GM19238 (cell line): ENCODE measurements at regions not wholly inside any gene's neighbourhood (a gene's known extent, or its start where the extent isn't known, plus 50 kb on each side); places are given as distances from the start of the nearest gene placed in this dataset.
"Not testable (repeated sequence)": the region's sequence is repeated elsewhere in the genome, so short reads cannot be mapped to it uniquely, and the experiment has no call there.

ENCODE experiments used
- DNase-seq: peaks from one replicate; pipeline ENCODE4 v3.0.0; 2011; ENCODE audit warnings: low spot score; ENCODE audit not compliant: insufficient read length

- peak; percentile 6 for DNase-seq
These were observed 404.4 kb downstream of the FLRT2 start for GRCh38 chr14:85934123-85934885.

DNA sequence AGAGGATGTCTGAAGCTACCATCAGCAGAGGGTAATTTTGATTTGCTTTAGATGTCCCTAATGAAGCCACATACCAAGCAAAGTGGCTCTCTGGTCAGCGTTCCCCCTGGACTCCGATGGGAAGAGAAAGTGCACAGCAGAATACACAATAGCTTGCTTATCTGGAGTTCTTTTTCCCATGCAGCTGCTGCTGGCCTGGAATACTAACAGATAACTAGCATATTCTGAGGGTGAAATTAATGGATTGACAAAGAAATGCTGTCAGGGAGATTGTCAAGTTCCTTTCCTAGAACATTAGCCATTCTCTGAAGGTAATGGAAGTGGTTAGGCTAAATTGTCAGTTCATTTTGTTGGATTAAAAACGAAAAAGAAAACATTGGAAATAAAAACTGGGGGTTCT lies 391.3 kb downstream of the FLRT2 start:
- DNase-seq = no peak

- DNase-seq = no peak
These were observed 387.8 kb downstream of the FLRT2 start for GRCh38 chr14:85917716-85918115.

DNA sequence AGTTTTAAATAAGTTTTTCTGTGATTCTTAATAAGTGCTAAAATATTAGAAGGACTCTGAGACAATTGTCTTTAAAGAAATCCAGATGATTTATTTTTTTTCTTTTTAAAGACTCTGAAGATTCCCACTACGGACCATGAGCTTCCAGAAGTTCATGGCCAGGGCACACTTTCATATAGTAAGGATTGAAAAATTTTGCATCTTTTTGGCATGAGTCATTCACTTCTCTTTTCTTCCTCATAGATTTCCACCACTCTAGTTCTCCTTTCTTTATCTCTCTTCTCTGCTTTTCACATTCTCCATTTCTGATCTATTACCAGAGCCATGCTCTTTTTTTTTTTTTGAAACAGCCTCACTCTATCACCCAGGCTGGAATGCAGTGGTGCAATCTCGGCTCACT lies 385.8 kb downstream of the FLRT2 start:
- no peak for DNase-seq

DNA sequence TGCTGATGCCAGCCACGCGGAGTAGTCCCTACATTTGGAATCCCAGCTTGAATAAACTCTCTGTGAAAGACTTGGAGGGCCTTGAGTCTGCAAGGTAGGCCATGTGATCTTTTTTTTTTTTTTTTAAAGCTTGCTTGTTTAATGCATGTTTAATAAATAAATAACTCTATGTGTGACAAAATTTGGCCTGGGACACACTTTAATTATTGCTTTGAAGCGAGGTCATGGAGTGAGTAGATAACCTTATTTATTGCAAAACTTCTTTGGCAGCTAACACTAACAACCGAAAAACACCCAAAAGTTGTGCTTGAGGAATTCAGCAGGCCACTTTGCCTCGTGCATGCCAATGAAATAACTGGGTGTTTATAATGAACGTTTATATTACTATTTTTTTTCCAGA lies 382.2 kb downstream of the FLRT2 start:
- DNase-seq = no peak

DNA sequence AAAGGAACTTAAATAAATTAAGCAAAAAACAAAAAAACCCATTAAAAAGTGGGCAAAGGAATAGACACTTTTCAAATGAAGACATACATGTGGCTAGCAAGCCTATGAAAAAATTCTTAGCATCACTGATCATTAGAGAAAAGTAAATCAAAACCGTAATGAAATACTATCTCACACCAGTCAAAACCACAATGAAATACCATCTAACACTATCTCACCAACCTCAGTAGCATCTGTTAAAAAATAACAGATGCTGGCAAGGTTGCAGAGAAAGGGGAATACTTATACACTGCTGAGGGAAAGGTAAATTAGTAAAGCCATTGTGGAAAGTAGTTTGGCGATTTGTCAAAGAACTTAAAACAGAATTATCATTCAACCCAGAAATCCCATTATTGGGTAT lies 381.1 kb downstream of the FLRT2 start:
- DNase-seq = no peak

DNA sequence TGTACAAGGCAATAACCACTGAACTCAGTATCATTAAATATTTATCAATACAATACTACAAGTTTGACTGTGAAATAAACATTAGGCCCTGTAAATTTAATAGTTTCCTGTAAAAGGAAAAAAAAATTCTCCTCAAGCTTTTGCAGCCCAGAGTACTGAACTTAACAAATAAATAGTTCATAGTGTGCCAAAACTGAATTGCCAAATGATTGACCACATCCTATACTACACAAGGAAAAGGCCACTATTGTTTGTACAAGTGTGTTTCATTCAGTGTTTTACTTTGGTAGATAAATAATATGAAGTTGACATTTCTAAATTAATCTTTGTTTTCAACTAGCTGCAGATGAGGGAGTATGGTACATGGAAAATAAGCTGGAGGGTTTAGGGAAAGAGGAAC lies 379.6 kb downstream of the FLRT2 start:
- no peak for DNase-seq

DNA sequence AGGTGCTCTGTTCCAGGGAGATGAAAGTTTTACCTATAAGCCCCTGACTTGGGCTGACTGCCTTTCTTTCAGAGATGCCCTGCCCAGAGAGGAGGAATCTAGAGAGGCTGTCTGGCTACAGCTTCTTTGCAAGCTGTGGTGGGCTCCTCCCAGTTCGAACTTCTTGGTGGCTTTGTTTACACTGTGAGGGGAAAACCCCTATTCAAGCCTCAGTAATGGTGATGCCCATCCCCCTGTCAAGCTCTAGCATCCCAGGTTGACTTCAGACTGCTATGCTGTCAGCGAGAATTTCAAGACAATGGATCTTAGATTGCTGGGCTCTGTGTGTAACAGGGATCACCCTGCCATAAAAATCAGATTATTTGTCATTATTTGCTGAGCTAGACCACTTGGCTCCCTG lies 377.6 kb downstream of the FLRT2 start:
- no peak for DNase-seq

DNA sequence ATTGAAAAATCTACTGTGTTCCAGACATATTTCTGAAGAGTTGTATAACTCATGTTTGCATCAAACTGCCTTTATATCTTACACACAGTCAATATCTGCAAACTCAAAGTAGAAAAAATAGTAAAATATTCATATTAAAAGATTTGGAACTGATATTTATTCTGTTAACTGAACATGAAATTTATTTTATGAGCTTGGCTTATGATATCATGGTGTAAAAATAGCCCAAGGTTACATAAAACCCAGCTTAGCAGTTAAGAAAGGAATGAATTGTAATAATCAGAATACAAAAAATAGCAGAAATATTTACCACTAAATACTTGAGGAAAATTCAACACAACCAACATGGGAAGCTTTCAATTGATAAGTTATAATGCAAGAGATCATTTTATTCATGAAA lies 367.9 kb downstream of the FLRT2 start:
- DNase-seq = no peak

DNA sequence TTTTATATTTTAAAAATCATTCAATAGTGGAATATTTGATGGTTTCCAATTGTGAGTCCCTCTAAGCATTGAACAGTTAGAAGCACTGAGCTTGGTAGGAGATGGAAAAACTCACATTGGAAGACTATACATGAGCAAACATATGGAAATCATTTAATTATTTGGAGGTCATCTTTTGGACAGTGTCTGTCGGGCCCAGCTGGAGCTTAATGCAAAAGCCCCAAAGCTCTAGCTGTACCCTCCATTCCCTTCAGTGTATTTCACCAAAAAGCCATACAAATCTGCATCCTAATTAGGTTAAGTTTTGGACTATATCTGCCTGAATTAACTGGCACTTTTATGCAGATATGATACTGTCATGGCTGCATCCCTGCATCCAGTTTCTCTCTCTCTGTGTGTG lies 365.7 kb downstream of the FLRT2 start:
- no peak for DNase-seq

DNA sequence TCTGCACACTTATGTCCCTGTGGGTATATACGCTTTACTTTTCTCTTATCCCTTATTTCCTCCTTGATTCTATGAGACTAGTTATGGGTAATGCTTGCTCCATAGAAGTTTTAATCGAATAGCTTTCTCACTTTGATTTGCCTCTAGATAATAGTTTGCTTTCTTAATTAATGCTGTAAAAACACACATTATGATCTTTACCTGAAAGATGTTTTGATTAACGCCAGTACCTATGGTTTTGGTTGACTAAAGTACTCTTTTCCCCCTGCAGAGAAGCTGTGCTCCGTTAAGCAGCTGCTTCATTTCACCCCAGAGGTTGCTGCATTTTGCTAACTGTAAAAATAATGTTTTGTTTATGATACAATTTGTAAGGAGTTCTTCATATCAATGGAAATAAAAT lies 362.3 kb downstream of the FLRT2 start:
- DNase-seq = no peak

- DNase-seq = no peak
These were observed 354.0 kb downstream of the FLRT2 start for GRCh38 chr14:85883966-85884365.

DNA sequence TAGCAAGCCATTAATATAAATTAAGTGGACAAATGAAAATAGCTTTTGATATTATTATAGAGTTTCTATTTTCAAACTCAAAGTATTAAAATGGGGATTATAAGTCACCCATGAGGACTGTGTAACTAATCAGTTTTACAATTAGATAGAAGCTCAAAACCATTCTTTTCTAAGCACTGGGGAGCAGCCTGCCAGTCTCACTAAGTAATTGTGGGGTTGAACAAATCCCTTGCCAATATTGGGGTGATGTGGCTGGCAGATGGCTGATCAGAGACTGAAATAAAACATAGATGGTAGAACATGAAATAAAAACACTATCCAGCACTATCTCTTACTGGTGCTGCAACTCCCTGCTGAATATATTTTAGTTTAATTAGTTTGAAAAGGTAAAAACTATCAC lies 353.2 kb downstream of the FLRT2 start:
- DNase-seq = no peak

DNA sequence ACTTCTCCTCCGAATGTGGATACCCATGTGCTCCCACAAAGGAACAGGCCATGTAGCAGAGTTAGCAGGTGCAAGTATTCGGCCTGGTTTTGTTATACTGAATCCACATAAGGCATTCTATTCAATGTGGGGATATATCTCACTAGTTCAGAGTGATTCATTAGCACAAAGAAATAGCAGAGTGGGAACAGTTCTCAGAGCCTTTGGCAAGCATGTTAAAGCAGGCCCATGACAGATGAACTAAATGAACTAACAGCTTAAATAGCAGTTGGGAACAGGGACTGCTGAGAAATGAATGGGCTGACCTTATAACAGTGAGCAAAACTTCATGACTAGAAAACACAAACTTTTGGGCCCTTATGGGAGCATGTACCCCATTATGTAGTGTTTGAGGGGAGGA lies 352.0 kb downstream of the FLRT2 start:
- DNase-seq = no peak

DNA sequence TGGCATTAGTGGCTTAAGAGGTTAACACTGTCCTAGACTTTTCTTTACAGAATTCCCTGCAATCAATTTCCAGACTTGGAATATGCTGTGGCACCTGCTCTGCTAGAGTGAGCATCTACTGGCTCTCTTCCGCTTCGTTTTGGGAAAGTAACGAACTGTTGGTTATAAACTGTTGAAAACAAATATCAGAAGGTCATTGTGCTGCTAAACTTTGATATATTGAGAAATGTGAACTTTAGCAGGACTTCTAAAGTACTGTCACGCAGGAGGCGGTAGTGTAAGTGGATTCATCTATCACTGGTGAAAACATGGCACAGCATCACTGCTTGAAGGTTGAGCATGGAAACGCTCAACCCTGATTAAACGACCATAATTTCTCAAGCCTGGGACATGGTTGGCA lies 348.9 kb downstream of the FLRT2 start:
- DNase-seq = no peak

GRCh38 chr14:85873006-85873405 lies 343.1 kb downstream of the FLRT2 start:
- no peak for DNase-seq

GRCh38 chr14:85867450-85867849 lies 337.5 kb downstream of the FLRT2 start:
- DNase-seq = no peak

DNA sequence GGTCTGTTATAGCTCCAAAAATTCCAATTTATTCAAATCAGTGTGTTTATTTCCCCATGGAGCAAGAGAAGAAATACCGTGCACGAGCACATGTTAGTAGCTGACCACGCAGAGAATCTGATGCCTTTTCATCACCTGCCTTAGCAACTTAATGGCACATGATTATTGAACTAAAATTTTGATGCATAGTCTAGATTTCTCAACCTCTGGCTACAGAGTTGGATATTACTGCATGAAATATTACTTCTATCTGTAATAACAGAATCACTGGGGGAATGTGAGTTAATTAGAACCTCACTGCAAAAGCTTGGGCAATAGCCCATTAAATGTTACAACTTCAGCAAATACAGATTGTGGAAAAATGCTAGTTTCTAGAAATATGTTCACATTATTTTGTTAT lies 335.8 kb downstream of the FLRT2 start:
- DNase-seq = no peak

DNA sequence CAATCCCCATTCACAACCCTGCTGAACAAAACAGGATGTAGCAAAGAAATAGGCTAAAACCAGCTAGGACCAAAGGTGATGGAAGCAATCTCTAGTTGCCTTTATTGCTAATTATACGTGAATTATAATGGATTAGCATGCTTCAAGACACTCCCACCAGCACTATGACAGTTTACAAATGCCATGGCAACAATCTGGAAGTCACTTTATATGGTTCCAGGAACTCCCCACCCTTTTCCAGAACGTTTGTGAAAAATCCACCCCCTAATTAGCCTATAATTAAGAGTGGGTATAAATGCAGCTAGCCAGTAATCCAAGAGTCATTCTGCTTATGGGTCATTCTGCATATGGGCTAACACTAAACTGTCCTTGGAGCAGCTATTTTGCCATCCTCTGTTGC lies 328.7 kb downstream of the FLRT2 start:
- DNase-seq = no peak

GRCh38 chr14:85856430-85856829 lies 326.5 kb downstream of the FLRT2 start:
- no peak for DNase-seq

- no peak for DNase-seq
These were observed 324.1 kb downstream of the FLRT2 start for GRCh38 chr14:85853996-85854526.

GRCh38 chr14:85852906-85853305 lies 323.0 kb downstream of the FLRT2 start:
- DNase-seq = no peak

GRCh38 chr14:85852123-85852522 lies 322.2 kb downstream of the FLRT2 start:
- DNase-seq = not testable (repeated sequence)
